Psoas muscle (tissue), 7 donors: ENCODE measurements at regions not wholly inside any gene's neighbourhood (a gene's known extent, or its start where the extent isn't known, plus 50 kb on each side); places are given as distances from the start of the nearest gene placed in this dataset.

Source experiments
- ATAC-seq, 4 donors: fragments of 200-7000 bp; cut with Tn5 transposase; one replicate each; pipeline ENCODE4 v1.9.1; 2020; ENCODE audit warnings: moderate library complexity in 3 of 4, mild to moderate bottlenecking in 2 of 4
- DNase-seq, 2 donors: peaks; one replicate each; pipeline ENCODE4 v3.0.0-alpha.2; 2020
- H3K27ac ChIP-seq: fragments of 200-600 bp; one replicate; pipeline ENCODE4 v1.8.0; 2022
- H3K27me3 ChIP-seq, 3 donors: fragments of 200-600 bp in 1 of 3; one replicate each; pipeline versions ENCODE4 v1.6.1 to v1.8.0; 2013 to 2022; ENCODE audit warnings: low read length in 2 of 3, mild to moderate bottlenecking in 2 of 3, moderate library complexity in 1 of 3; ENCODE audit not compliant: insufficient read depth in 3 of 3
- H3K36me3 ChIP-seq, 2 donors: fragments of 200-600 bp in 1 of 2; one replicate each; pipeline versions ENCODE4 v1.6.1 to v1.8.0; 2013 to 2022; ENCODE audit warnings: low read depth in 1 of 2, mild to moderate bottlenecking in 1 of 2, moderate library complexity in 1 of 2; ENCODE audit not compliant: insufficient read depth in 1 of 2
- H3K4me1 ChIP-seq: fragments of 200-600 bp; one replicate; pipeline ENCODE4 v1.8.0; 2022
- H3K4me3 ChIP-seq: fragments of 200-600 bp; one replicate; pipeline ENCODE4 v1.8.0; 2022; ENCODE audit warnings: mild to moderate bottlenecking
- H3K9me3 ChIP-seq: fragments of 200-600 bp; one replicate; pipeline ENCODE4 v1.8.0; 2022
- WGBS, 3 donors: extraction: QIAGEN DNeasy Blood & Tissue Kit; methylation state at CpG; one replicate each; pipeline versions ENCODE4 v1.1.6 to v1.1.7; 2013; 5-methylcytosine and 5-hydroxymethylcytosine counted together
- intact Hi-C, 2 donors: fragments of 100-400 bp; cut with DNase I; formaldehyde crosslinking; loops; one replicate each; pipeline versions ENCODE4 v1.11.0 to v1.14.2; 2022
- TF ChIP-seq, protein P1 (sequence below): fragments of 200-600 bp; IDR thresholded peaks from one replicate; pipeline ENCODE4 v1.8.0; 2022; ENCODE audit warnings: antibody characterized with exemption
- donor health status: healthy with polysubstance abuse.
- donor health status: DM: no; HTN: no; CAD: no; lungs with moderate emphysema.
- donor health status: Bipolar disorder and iron deficiency.
- donor health status: healthy.
- donor health status: DM: yes; HTN: yes; CAD: no.
- donor health status: DM: no; HTN: no; CAD: no.
- donor health status: DM: yes; HTN: yes; CAD: no.

DNA sequence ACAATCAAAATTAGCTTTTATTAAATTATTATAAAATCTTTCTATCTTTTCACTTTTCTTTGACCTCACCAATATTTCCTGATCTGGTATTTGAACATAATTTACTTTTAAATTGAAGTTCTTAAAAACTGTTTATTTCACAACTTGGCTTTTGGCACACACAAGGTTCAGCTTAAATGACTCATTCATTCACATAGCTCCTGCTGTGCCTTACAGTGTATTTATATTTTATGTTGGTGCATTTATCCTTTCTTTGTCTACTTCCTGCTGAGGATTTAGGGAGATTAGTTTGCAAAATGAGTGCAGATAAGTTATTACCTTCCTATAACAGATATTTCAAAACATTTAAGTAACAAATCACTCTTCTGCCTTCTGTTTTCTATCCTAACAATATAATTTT, 430.6 kb downstream of the DTHD1 start:
- no peak for ATAC-seq
- Histone ChIP-seq H3K27me3 (no peaks in the 10 kb centered on the region), H3K27ac (no peak overlapping the region), H3K4me3 (no peak overlapping the region), H3K9me3 (no peaks in the 10 kb centered on the region), H3K36me3 (no peaks in the 10 kb centered on the region), H3K4me1 (no peaks in the 10 kb centered on the region)
- no peak for DNase-seq
- TF ChIP-seq, protein P1, sequence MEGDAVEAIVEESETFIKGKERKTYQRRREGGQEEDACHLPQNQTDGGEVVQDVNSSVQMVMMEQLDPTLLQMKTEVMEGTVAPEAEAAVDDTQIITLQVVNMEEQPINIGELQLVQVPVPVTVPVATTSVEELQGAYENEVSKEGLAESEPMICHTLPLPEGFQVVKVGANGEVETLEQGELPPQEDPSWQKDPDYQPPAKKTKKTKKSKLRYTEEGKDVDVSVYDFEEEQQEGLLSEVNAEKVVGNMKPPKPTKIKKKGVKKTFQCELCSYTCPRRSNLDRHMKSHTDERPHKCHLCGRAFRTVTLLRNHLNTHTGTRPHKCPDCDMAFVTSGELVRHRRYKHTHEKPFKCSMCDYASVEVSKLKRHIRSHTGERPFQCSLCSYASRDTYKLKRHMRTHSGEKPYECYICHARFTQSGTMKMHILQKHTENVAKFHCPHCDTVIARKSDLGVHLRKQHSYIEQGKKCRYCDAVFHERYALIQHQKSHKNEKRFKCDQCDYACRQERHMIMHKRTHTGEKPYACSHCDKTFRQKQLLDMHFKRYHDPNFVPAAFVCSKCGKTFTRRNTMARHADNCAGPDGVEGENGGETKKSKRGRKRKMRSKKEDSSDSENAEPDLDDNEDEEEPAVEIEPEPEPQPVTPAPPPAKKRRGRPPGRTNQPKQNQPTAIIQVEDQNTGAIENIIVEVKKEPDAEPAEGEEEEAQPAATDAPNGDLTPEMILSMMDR = no peak
- intact Hi-C loops = no loop called here

DNA sequence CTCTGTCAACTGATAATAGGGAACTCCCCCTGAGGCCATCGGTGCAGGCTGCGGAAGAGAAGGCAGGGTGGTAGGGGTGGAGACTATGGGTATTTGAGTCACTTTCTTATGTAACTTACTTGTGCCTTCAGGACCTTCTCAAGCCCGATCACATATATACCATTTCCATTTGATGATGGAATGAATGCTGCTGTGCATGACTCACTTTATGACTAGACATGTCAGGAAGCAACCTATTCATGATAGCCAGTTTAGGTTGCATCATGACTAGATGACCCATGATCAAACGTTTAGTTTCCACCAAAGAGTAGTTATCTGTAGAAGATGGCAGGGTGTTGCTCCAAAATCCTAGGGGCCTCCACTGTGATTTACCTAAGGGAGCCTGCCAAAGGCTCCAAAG, 435.5 kb downstream of the DTHD1 start:
- intact Hi-C loops = no loop called here
- Histone ChIP-seq H3K27ac (no peak overlapping the region), H3K4me3 (no peak overlapping the region), H3K27me3 (no peaks in the 10 kb centered on the region), H3K36me3 (no peaks in the 10 kb centered on the region), H3K9me3 (no peaks in the 10 kb centered on the region), H3K4me1 (no peaks in the 10 kb centered on the region)
- DNase-seq (no peak), ATAC-seq (no peak)
- 91 to 93% (median 91%) methylated on average over 4 of the region's 4 CpGs for WGBS, 3 donors
- TF ChIP-seq, protein P1 = no peak

DNA sequence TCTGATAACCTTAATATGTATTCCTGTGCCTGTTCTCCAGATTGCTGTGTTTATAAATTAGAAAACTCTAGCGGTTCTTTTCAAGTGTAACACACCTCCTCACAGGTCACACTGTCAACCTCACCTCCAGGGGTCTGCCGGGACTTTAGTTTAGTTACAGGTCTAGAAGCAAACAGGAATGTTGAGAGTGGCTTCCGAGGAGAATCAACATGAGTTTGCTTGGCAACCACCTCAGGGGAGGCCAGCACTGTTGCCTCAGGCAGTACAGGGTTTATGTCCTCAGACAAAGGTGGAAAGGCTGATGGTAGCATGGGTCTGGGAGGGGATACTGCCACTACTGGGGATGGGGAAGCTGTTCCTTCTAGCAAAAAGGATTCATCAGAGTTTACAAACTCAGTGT, 438.0 kb downstream of the DTHD1 start:
- H3K27me3 ChIP-seq = no peaks in the 10 kb centered on the region
- no peaks in the 10 kb centered on the region for H3K36me3 ChIP-seq
- no peaks in the 10 kb centered on the region for H3K9me3 ChIP-seq
- ATAC-seq = no peak
- no peaks in the 10 kb centered on the region for H3K4me1 ChIP-seq
- DNase-seq = no peak
- TF ChIP-seq, protein P1 = no peak
- H3K4me3 ChIP-seq = no peak overlapping the region
- H3K27ac ChIP-seq = no peak overlapping the region
- intact Hi-C loops = no loop called here
- WGBS, 3 donors = 79 to 84% (median 83%) methylated on average over 3 of the region's 3 CpGs

DNA sequence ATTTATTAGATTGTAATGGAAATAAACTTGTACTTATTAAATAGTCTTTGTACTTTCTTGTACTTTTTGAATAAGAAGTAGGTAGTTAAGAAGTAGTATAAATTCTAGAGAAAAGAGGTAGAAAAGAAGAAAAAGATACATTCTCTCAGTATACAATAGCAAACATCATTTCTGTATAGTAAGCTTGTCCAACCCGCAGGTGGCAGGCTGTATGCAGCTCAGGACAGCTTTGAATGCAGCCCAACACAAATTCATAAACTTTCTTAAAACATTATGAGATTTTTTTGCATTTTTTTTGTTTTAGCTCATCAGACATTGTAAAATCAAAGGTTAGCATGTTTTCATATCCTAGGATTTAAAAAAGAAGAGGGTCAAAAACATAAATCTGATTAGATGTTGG, 441.6 kb downstream of the DTHD1 start:
- Histone ChIP-seq H3K4me1 (no peaks in the 10 kb centered on the region), H3K4me3 (no peak overlapping the region), H3K36me3 (no peaks in the 10 kb centered on the region), H3K27ac (no peak overlapping the region), H3K9me3 (no peaks in the 10 kb centered on the region), H3K27me3 (no peaks in the 10 kb centered on the region)
- 79 to 92% (median 85%) methylated on average over 1 of the region's 1 CpG for WGBS, 3 donors
- DNase-seq (no peak), ATAC-seq (no peak)
- TF ChIP-seq, protein P1 = no peak
- intact Hi-C loops = no loop called here

DNA sequence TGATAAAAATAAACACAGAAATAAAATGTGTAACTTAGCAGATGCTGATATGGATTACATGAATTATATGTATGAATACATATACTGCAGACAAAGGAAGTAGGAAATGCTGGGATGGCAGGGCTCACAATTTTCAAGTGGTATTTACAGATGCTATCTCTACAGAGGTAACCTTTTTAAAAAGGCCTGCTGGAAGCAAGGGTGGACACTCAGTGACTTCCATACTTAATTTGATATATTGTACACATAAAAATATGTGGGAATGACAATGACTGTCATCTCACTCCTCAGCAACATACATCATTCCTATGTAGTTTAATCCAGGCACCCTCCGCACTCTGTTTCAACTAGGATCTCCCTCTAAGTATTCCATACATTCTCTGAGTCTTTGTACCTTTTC, 452.9 kb downstream of the DTHD1 start:
- intact Hi-C loops = no loop called here
- DNase-seq (no peak), ATAC-seq (no peak)
- 89 to 94% (median 92%) methylated on average over 1 of the region's 1 CpG for WGBS, 3 donors
- H3K4me3 ChIP-seq = no peak overlapping the region
- H3K4me1 ChIP-seq = no peaks in the 10 kb centered on the region
- H3K36me3 ChIP-seq = no peaks in the 10 kb centered on the region
- H3K9me3 ChIP-seq = no peaks in the 10 kb centered on the region
- H3K27ac ChIP-seq = no peak overlapping the region
- H3K27me3 ChIP-seq = no peaks in the 10 kb centered on the region
- TF ChIP-seq, protein P1 = no peak
